ENCODE measurements at regions not wholly inside any gene's neighbourhood (a gene's known extent, or its start where the extent isn't known, plus 50 kb on each side); places are given as distances from the start of the nearest gene placed in this dataset.

GRCh38 chr12:5160827-5161226, 117.1 kb downstream of the KCNA5 start:
- Histone ChIP-seq H3K27ac (no peak overlapping the region), H3K4me1 (ENCODE audit: control insufficient read depth in 1 of 2, low read depth in 2 of 2) (no peaks in the 10 kb centered on the region), H3K9me3 (no peaks in the 10 kb centered on the region), H3K4me3 (no peak overlapping the region), H3K36me3 (no peaks in the 10 kb centered on the region), H3K27me3 (replicated peaks; ENCODE audit: insufficient read depth) (no peaks in the 10 kb centered on the region)
- no peak for TF ChIP-seq CTCF (IDR thresholded peaks at IDR 0.05)
- ATAC-seq (ENCODE audit: insufficient number of reproducible peaks, low FRiP score, low read depth), result no peak
- DNase-seq (ENCODE audit: low spot score), result no peak

GRCh38 chr12:5163661-5164060, 120.0 kb downstream of the KCNA5 start:
- no peak for DNase-seq (ENCODE audit: low spot score)
- no peak for TF ChIP-seq CTCF (IDR thresholded peaks at IDR 0.05)
- H3K36me3 ChIP-seq, result no peaks in the 10 kb centered on the region
- H3K9me3 ChIP-seq, result no peaks in the 10 kb centered on the region
- no peak overlapping the region for H3K4me3 ChIP-seq
- no peaks in the 10 kb centered on the region for H3K27me3 ChIP-seq (replicated peaks; ENCODE audit: insufficient read depth)
- no peaks in the 10 kb centered on the region for H3K4me1 ChIP-seq (ENCODE audit: control insufficient read depth in 1 of 2, low read depth in 2 of 2)
- ATAC-seq (ENCODE audit: insufficient number of reproducible peaks, low FRiP score, low read depth), result no peak
- H3K27ac ChIP-seq, result no peak overlapping the region

- Histone ChIP-seq H3K4me3 (no peak overlapping the region), H3K9me3 (no peaks in the 10 kb centered on the region), H3K4me1 (ENCODE audit: control insufficient read depth in 1 of 2, low read depth in 2 of 2) (peaks cover 0 to under 1% of the 10 kb centered on the region in 2 donors), H3K27me3 (replicated peaks; ENCODE audit: insufficient read depth) (no peaks in the 10 kb centered on the region), H3K27ac (no peak overlapping the region), H3K36me3 (no peaks in the 10 kb centered on the region)
- no peak for TF ChIP-seq CTCF (IDR thresholded peaks at IDR 0.05)
- no peak for DNase-seq (ENCODE audit: low spot score)
- ATAC-seq (ENCODE audit: insufficient number of reproducible peaks, low FRiP score, low read depth), result no peak
These were observed 121.8 kb downstream of the KCNA5 start for GRCh38 chr12:5165296-5165970.

- TF ChIP-seq CTCF (IDR thresholded peaks at IDR 0.05), result no peak
- Histone ChIP-seq H3K27me3 (replicated peaks; ENCODE audit: insufficient read depth) (no peaks in the 10 kb centered on the region), H3K4me1 (ENCODE audit: control insufficient read depth in 1 of 2, low read depth in 2 of 2) (peaks cover 8 to 12% of the 10 kb centered on the region in 2 donors), H3K9me3 (no peaks in the 10 kb centered on the region), H3K4me3 (no peak overlapping the region), H3K27ac (no peak overlapping the region), H3K36me3 (no peaks in the 10 kb centered on the region)
- DNase-seq (ENCODE audit: low spot score) (no peak), ATAC-seq (ENCODE audit: insufficient number of reproducible peaks, low FRiP score, low read depth) (no peak)
These were observed 123.3 kb downstream of the KCNA5 start for GRCh38 chr12:5166976-5167375.

- H3K4me3 ChIP-seq, result no peak overlapping the region
- TF ChIP-seq CTCF (IDR thresholded peaks at IDR 0.05), result no peak
- DNase-seq (ENCODE audit: low spot score), result no peak
- H3K4me1 ChIP-seq (ENCODE audit: control insufficient read depth in 1 of 2, low read depth in 2 of 2), result peaks cover 8 to 12% of the 10 kb centered on the region in 2 donors
- no peaks in the 10 kb centered on the region for H3K27me3 ChIP-seq (replicated peaks; ENCODE audit: insufficient read depth)
- H3K27ac ChIP-seq, result no peak overlapping the region
- H3K9me3 ChIP-seq, result no peaks in the 10 kb centered on the region
- no peak for ATAC-seq (ENCODE audit: insufficient number of reproducible peaks, low FRiP score, low read depth)
- no peaks in the 10 kb centered on the region for H3K36me3 ChIP-seq
These were observed 124.5 kb downstream of the KCNA5 start for GRCh38 chr12:5168148-5168547.

Data from thoracic aorta (tissue), 2 donors.